OCI-LY1 (cell line): ENCODE measurements at regions not wholly inside any gene's neighbourhood (a gene's known extent, or its start where the extent isn't known, plus 50 kb on each side); places are given as distances from the start of the nearest gene placed in this dataset.

Source experiments
- H2AFZ ChIP-seq: fragments of 200-600 bp; sonication (generic), shearing (Covaris generic); 2 replicates; pipeline ENCODE4 v1.6.0; 2014; ENCODE audit warnings: antibody characterized with exemption, mild to moderate bottlenecking, low read length
- H3F3A ChIP-seq: fragments of 200-600 bp; sonication (generic), shearing (Covaris generic); 2 replicates; pipeline ENCODE4 v1.6.0; 2014; ENCODE audit warnings: mild to moderate bottlenecking, antibody characterized with exemption, low read length, moderate library complexity; ENCODE audit not compliant: insufficient read depth
- H3K27ac ChIP-seq: fragments of 200-600 bp; sonication (generic); 2 replicates; pipeline ENCODE4 v1.5.1; 2014; ENCODE audit warnings: low read length, mixed run types, mild to moderate bottlenecking, low read depth; ENCODE audit not compliant: poor library complexity, severe bottlenecking
- H3K27me3 ChIP-seq: fragments of 200-600 bp; sonication (generic); 2 replicates; pipeline ENCODE4 v1.6.0; 2014; ENCODE audit warnings: antibody characterized with exemption, mild to moderate bottlenecking, low read length, moderate library complexity; ENCODE audit not compliant: insufficient read depth
- H3K36me3 ChIP-seq: fragments of 200-600 bp; sonication (generic); 2 replicates; pipeline ENCODE4 v1.6.1; 2014; ENCODE audit warnings: mild to moderate bottlenecking, antibody characterized with exemption, low read length, moderate library complexity, mixed read lengths; ENCODE audit not compliant: insufficient read depth
- H3K4me1 ChIP-seq: fragments of 200-600 bp; sonication (generic); 2 replicates; pipeline ENCODE4 v1.5.1; 2014; ENCODE audit warnings: mild to moderate bottlenecking, low read length, moderate library complexity; ENCODE audit not compliant: insufficient read depth, severe bottlenecking
- H3K4me2 ChIP-seq: fragments of 200-600 bp; sonication (generic), shearing (Covaris generic); 2 replicates; pipeline ENCODE4 v1.6.1; 2014; ENCODE audit warnings: low read length
- H3K4me3 ChIP-seq: fragments of 200-600 bp; sonication (generic); 2 replicates; pipeline ENCODE4 v1.5.1; 2014; ENCODE audit warnings: low read length, low read depth, mild to moderate bottlenecking, mixed read lengths; ENCODE audit not compliant: poor library complexity, severe bottlenecking
- H3K79me2 ChIP-seq: fragments of 200-600 bp; shearing (Covaris generic); 2 replicates; pipeline ENCODE4 v1.6.1; 2016; ENCODE audit warnings: mixed run types, low read length, mixed read lengths; ENCODE audit not compliant: insufficient read depth
- H3K9ac ChIP-seq: fragments of 200-600 bp; sonication (generic), shearing (Covaris generic); 2 replicates; pipeline ENCODE4 v1.6.1; 2014; ENCODE audit warnings: mild to moderate bottlenecking, low read length, mixed read lengths
- H3K9me2 ChIP-seq: fragments of 200-600 bp; sonication (generic), shearing (Covaris generic); 2 replicates; pipeline ENCODE4 v1.6.1; 2014; ENCODE audit warnings: low read depth, mild to moderate bottlenecking, low read length, mixed read lengths
- H3K9me3 ChIP-seq: fragments of 200-600 bp; shearing (Covaris generic); 2 replicates; pipeline ENCODE4 v1.6.1; 2014; ENCODE audit warnings: low read length, mixed read lengths
- H4K20me1 ChIP-seq: fragments of 200-600 bp; sonication (generic), shearing (Covaris generic); 2 replicates; pipeline ENCODE4 v1.6.0; 2016; ENCODE audit warnings: mild to moderate bottlenecking, low read length; ENCODE audit not compliant: insufficient read depth
- CTCF ChIP-seq: fragments of 200-600 bp; sonication (generic), shearing (Covaris generic); IDR thresholded peaks from 2 replicates; pipeline ENCODE4 v1.5.1; 2017; ENCODE audit warnings: mild to moderate bottlenecking, antibody characterized with exemption, low read length, moderate library complexity, mixed read lengths
- EZH2 ChIP-seq: fragments of 200-600 bp; sonication (generic), shearing (Covaris generic); IDR thresholded peaks from 2 replicates; pipeline ENCODE4 v1.8.0; 2017; ENCODE audit warnings: borderline replicate concordance, mixed run types, mild to moderate bottlenecking, antibody characterized with exemption, low read length, moderate library complexity, mixed read lengths

GRCh38 chr16:82488460-82488859, 138.3 kb upstream of the CDH13 start:
- Histone ChIP-seq H3F3A (no peaks in the 10 kb centered on the region), H3K9me2 (no peaks in the 10 kb centered on the region), H3K36me3 (no peaks in the 10 kb centered on the region), H3K4me3 (no peak overlapping the region), H3K9me3 (no peaks in the 10 kb centered on the region), H4K20me1 (no peaks in the 10 kb centered on the region), H2AFZ (no peak overlapping the region), H3K4me1 (no peaks in the 10 kb centered on the region), H3K4me2 (no peak overlapping the region), H3K27me3 (no peaks in the 10 kb centered on the region), H3K9ac (no peak overlapping the region), H3K27ac (no peak overlapping the region), H3K79me2 (no peaks in the 10 kb centered on the region)
- TF ChIP-seq CTCF (no peak), EZH2 (no peak)

- H3K9me2 ChIP-seq, result no peaks in the 10 kb centered on the region
- no peaks in the 10 kb centered on the region for H3K79me2 ChIP-seq
- H3K27me3 ChIP-seq, result no peaks in the 10 kb centered on the region
- H4K20me1 ChIP-seq, result no peaks in the 10 kb centered on the region
- H3K4me1 ChIP-seq, result no peaks in the 10 kb centered on the region
- H3K27ac ChIP-seq, result no peak overlapping the region
- no peak overlapping the region for H3K9ac ChIP-seq
- H2AFZ ChIP-seq, result no peak overlapping the region
- H3K4me2 ChIP-seq, result no peak overlapping the region
- H3K9me3 ChIP-seq, result no peaks in the 10 kb centered on the region
- no peaks in the 10 kb centered on the region for H3F3A ChIP-seq
- H3K36me3 ChIP-seq, result no peaks in the 10 kb centered on the region
- TF ChIP-seq CTCF (no peak), EZH2 (no peak)
- H3K4me3 ChIP-seq, result no peak overlapping the region
Observed at GRCh38 chr16:82481455-82481854, 145.3 kb upstream of the CDH13 start.

GRCh38 chr16:82476786-82477185, 150.0 kb upstream of the CDH13 start:
- H3K27me3 ChIP-seq, result no peaks in the 10 kb centered on the region
- H3K4me1 ChIP-seq, result no peaks in the 10 kb centered on the region
- no peaks in the 10 kb centered on the region for H4K20me1 ChIP-seq
- TF ChIP-seq EZH2 (no peak), CTCF (no peak)
- no peak overlapping the region for H3K9ac ChIP-seq
- H3K4me3 ChIP-seq, result no peak overlapping the region
- H3K36me3 ChIP-seq, result no peaks in the 10 kb centered on the region
- no peak overlapping the region for H3K27ac ChIP-seq
- H3F3A ChIP-seq, result no peaks in the 10 kb centered on the region
- no peak overlapping the region for H2AFZ ChIP-seq
- no peaks in the 10 kb centered on the region for H3K9me2 ChIP-seq
- no peaks in the 10 kb centered on the region for H3K79me2 ChIP-seq
- H3K9me3 ChIP-seq, result no peaks in the 10 kb centered on the region
- H3K4me2 ChIP-seq, result no peak overlapping the region
